ENCODE measurements at regions not wholly inside any gene's neighbourhood (a gene's known extent, or its start where the extent isn't known, plus 50 kb on each side); places are given as distances from the start of the nearest gene placed in this dataset.
"Not testable (repeated sequence)": the region's sequence is repeated elsewhere in the genome, so short reads cannot be mapped to it uniquely, and the experiment has no call there.

DNA sequence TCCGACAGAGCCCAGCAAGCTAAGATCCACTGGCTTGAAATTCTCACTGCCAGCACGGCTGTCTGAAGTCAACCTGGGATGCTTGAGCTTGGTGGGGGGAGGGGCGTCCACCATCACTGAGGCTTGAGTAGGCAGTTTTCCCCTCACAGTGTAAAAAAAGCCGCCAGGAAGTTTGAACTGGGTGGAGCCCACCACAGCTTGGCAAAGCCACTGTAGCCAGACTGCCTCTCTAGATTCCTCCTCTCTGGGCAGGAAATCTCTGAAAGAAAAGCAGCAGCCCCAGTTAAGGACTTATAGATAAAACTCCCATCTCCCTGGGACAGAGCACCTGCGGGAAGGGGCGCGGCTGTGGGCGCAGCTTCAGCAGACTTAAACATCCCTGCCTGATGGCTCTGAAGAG lies 68.7 kb upstream of the LIPC start:
- not testable (repeated sequence) for DNase-seq

DNA sequence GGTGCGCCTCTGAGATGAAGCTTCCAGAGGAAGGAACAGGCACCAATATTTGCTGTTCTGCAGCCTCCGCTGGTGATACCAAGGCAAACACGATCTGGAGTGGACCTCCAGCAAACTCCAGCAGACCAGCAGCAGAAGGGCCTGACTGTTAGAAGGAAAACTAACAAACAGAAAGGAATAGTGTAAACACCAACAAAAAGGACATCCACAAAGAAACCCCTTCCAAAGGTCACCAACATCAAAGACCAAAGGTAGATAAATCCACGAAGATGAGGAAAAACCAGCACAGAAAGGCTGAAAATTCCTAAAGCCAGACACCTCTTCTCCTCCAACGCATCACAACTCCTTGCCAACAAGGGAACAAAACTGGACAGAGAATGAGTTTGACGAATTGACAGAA lies 68.1 kb upstream of the LIPC start:
- not testable (repeated sequence) for DNase-seq

DNA sequence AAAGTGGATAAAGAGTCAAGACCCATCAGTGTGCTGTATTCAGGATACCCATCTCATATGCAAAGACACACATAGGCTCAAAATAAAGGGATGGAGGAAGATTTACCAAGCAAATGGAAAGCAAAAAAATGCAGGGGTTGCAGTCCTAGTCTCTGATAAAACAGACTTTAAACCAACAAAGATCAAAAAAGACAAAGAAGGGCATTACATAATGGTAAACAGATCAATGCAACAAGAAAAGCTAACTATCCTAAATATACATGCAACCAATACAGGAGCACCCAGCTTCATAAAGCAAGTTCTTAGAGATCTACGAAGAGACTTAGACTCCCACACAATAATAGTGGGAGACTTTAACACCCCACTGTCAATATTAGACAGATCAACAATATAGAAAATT lies 66.7 kb upstream of the LIPC start:
- not testable (repeated sequence) for DNase-seq

DNA sequence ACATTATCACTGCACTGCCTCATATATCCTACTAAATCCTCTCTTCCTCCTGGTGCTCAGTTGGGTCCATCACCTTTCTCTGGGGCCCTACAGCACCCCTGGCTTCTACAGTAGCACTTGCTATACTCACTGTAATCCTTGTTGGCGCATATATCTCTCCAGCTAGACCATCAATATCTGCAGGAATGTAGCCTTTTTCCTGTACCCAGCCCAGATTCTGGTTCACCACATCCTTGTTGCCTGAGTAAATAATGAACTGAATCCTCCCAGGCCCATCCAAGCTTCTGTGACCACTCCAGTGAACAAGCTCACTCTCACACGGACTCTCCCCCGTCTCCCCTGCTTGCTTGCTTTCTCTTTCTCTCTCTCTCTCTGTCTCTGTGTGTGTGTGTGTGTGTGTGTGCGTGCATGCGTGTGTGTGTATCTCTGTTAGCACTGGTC lies 62.5 kb upstream of the LIPC start:
- no peak for DNase-seq

DNA sequence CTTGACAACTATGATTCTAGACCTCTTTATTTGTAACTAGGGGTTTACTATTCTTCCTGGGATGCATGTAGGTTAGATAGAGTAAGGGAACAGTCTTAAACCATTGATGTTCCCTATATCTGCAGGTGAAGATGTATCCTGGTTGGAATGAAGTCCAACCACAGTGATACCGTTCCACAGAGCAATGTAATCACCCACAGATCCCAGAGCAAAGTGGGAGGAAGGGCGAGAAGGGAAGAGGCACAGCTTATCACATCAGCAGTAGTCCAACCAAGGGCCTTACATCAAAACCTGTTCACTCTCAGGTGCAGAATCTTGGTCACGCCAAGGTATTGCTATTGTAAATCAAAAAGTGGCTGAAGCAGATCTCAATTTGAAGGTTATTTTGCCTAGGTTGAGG lies 61.8 kb upstream of the LIPC start:
- DNase-seq = no peak

DNA sequence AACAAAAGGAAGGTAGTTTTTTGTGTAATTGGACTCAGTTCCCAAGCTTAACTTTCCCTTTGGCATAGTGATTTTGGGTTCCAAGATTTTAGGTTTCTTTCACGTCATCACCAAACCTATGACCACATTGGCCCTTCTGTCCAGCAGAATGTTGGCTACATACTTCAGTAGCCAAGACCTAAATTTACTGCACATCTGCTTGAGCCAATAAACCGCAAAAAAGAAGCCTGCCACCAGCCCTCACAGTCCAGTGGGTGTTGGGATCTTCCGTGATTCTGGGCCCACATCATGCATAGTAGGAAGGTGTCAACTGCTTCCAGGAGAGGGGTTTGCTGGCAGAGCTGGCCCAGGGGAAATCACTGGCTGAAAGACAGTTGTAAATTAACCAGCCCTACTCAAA lies 57.6 kb upstream of the LIPC start:
- no peak for DNase-seq

DNA sequence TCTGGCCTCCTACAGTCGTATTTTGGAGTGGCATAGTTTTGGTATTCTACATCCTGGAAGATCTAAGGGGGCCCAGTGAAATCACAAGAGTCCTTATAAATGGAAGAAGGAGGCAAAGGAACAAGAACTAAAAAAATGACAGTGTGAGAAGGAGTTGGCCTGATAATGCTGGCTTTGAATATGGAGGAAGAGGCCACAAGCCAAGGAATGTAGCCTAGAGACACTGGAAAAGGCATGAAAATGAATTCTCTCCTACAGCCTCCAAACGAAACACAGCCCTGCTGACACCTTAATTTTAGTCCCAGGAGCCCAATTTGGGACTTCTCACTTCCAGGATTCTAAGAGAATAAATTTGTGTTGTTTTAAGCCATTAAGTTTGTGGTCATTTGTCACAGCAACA lies 54.6 kb upstream of the LIPC start:
- no peak for DNase-seq

DNA sequence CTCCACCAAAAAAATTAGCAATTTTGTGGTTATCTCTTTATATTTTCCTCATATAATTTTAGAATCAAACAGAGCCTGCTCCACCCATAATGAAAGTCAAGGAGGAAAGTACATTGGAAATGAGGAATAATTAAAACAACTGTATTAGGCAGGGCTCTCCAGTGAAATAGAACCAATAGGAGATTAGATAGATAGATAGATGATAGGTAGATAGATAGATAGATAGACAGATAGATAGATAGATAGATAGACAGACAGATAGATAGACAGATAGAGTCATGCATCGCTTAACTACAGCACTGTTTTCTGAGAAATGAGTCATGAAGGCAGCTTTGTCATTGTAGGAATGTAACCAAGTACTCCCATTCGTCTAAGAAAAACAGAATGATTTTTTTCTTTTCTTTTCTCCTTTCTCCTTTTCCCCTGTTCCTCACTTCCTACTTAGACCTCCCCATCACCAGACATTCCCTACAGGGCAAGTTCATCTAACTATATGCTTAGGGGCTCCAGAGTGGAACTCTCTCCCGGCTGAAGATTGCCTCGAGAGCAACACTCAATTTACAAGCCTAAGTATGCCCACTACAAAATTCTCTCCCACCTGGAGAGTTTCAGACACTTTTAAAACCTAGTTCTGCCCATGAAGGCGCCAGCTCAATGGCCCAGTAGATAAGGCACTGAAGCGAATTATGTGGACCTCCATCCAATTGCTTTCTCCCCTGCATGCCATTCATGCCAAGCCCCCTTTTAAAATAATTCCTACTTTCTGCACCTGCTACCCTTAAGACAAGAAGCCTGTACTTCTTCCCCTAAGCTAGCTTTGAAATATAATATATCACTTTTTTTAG lies 53.3 kb upstream of the LIPC start:
- no peak for DNase-seq

DNA sequence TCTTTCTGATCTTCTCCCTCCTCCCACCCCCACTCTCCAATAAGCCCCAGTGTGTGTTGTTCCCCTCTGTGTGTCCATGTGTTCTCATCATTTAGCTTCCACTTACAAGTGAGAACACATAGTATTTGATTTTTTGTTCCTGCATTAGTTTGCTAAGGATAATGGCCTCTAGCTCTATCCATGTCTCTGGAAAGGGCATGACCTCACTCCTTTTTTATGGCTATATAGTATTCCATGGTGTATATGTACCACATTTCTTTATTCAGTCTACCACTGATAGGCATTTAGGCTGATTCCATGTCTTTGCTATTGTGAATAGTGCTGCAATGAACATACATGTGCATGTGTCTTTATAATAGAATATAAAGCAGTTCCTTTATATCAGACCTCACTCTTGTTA lies 52.3 kb upstream of the LIPC start:
- not testable (repeated sequence) for DNase-seq

DNA sequence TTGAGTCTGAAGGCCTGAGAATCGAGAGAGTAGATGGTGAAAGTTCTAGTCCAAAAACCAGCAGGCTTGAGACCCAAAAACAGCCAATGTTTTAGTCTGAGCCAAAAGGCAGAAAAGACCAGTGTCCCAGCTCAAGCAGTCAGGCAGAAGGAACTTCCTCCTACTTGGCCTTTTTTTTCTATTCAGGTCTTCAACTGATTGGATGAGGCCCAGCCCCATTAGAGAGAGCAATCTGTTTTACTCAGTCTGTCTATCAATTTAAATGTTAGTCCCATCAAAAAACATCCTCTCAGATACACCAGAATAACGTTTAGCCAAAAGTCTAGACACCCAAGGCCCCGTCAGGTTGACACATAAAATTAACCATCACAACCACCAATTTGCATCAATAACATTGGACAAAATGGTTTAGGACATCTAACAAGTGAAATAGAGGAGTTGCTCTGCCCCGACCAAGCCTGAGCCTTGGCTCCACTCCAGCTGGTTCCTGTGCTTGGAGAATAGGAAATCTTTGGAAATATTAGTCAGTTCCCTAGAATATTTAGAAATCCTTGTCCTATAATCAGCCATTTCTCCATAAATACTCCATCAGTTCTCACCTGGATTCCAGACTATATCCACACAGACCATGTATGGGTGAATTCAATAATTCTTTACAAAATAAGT lies 51.4 kb upstream of the LIPC start:
- DNase-seq = no peak

DNA sequence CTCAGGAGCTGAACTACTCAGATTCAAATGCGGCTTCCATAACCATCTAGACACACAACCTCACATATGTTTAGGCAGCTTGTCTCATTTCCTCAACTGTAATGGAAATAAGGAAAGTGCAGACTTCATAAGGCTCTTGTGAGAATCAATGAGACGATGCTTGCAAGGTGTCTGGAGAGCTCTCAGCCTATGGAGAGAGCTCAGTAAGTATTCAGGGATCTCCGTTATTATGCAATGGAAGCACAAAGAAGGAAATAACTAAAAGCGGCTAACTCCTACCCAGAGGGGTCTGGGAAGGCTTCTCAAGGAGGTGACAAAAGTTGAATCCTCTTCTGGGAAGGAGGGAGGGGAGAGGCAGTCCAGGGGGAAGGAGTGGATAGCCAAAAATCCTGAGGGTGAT lies 50.1 kb upstream of the LIPC start:
- DNase-seq = no peak
